ENCODE measurements at regions not wholly inside any gene's neighbourhood (a gene's known extent, or its start where the extent isn't known, plus 50 kb on each side); places are given as distances from the start of the nearest gene placed in this dataset.
"Not testable (repeated sequence)": the region's sequence is repeated elsewhere in the genome, so short reads cannot be mapped to it uniquely, and the experiment has no call there.

DNA sequence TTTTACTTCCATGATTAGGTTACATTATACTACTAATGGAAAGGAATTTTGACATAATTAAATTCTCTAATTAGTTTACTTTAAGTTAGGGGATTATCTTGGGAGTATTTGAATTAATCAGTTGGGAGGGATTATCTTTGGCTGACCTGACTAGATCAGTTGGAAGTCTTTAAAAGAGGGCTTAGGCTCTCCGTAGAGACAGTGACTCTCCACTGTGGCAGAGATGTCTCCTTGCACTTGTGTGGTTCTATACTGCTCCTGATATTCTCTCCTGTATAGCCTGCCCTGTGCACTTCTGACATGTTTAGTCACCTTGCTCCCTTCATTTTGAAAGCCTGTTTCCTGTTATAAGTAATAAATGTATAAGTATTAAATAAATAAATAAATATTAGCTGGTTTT is 1612.3 kb upstream of the PRR20A start:
- DNase-seq, result no peak

DNA sequence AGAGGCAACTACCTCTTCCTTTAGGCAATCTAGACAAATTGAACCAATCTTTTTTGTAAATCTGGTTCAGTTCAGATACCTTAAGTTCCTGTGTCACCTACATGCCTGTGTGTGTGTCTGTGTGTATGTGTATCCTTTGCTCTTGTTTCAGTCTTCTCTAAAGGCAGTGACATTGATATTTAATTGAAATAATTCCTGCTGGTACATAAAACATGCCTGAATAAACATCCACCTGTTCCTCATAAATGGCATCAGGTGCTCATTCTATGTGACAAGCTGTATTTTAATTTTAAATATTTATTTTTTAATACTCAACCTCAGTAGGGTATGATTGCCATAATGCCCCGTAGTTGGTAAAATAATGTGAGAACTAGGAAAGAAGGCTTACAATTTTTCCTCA is 1606.4 kb upstream of the PRR20A start:
- no peak for DNase-seq

DNA sequence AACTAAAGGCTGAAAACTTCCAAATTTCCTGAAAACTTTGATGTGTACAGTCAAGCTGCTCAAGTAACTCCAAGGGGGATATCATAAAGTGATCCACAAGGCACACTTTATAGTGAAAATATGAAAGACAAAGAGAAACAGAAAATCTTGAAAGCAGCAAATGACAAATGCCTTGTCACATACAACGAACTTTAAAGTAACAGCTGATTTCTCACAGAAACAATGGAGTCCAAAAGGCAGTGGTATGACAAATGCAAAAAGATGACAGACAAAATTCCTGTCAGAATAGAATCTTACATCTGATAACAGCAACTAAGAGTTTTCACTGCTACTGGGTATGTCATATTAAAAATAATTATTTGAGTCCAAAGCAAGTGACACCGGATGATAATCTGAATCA is 1602.3 kb upstream of the PRR20A start:
- DNase-seq, result no peak

DNA sequence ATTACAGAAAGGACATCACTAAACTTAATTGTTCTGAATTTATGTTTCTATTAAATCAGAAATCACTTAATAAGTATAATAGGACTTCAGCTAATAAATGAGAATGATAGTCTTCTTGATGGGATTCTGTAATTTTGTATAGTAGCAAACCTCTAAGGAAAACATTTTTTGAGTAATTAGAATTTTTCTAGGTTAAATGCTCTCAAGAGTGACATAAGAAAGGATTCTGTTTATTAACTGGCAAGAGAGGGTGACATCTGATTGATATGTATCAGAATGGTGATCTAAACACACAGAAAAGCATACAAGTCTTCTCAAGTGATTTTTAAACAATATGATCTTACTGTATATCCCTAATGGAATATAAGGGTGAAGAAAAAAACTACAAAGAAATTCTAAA is 1597.7 kb upstream of the PRR20A start:
- no peak for DNase-seq

DNA sequence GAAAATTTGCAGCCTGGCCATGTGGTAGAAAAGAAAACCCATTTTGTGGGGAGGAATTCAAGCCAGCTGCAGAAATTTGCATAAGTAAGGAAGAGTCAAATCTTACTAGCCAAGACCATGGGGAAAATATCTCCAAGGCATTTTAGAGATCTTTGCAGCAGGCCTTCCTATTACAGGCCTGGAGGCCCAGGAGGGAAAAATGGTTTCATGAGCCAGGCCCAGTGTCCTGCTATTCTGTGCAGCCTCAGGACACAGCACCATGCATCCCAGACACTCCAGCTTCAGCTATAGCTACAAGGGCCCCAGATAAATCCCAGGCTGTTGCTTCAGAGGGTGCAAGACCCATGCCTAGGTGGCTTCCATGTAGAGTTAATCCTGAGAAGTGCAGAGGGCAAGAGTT is 1590.1 kb upstream of the PRR20A start:
- DNase-seq, result no peak

DNA sequence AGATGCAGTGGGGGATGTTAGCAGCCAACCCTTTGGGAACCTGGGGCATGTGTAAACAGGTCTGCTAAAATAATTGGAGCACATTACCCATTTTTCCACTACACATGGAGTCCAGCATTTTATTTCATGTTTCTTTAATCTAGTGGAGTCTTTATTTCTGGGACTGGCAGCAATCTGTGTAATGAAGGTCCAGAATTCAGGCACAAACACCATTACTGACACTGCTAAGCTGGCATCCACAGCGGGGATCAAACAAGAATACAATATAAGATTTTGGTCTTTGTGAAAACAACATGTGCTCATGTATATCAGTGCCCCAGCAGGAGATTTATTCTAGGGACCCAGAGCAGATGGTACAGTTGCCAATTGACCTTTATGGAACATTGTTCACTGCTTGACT is 1587.0 kb upstream of the PRR20A start:
- DNase-seq, result no peak

DNA sequence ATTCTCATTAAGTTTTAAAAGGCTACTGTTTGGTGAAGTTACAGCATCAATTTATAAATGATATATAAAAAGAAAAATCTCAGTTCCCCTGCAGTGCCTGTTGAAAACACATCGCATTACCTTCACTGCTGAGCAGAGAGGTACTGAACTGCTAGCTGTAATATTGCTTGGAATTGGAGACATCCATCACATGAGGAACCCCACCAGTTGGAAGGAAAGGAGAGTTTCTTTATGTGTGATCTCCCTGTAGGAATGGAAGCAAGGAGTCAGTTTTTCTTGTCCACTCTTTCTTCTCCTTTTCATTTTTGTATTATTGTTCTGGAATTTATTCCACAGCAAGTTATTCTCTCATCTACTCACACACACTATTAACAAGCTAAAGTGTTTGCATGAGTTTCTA is 1586.0 kb upstream of the PRR20A start:
- no peak for DNase-seq

DNA sequence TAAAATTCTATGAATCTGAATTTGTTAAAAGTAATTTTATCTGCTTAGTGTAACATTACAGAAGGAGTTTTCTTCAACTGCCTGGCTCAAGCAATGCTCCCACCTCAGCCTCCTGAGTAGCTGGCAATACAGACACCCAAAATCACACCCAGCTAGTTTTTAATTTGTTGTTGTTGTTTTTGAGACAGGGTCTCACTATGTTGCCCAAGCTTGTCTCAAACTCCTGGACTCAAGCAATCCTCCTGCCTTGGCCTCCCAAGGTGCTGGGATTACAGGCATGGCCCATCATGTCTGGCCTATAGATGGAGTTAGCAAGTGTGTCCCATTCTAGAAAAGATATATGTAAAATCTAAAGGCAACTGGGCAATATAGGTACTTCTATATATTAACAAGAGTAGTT is 1580.4 kb upstream of the PRR20A start:
- DNase-seq, result no peak

DNA sequence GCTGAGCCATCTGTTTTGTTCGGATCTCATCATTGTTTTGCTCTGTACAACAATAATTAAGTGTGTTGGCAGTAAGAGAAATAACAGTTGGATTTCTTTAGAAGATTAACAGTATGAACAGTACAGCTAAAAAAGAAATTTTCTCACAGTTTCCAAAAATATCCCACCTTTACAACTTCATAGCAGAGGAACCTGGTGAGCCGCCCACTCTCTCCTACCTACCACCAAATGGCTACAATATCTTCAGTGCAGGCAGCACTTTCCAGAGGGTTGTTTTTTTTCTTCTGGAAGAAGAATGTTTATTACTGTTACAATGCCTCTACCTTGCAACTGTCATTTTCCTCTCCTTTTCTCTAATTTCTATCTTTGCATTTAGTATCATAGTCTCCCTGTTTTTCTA is 1577.5 kb upstream of the PRR20A start:
- DNase-seq, result no peak

DNA sequence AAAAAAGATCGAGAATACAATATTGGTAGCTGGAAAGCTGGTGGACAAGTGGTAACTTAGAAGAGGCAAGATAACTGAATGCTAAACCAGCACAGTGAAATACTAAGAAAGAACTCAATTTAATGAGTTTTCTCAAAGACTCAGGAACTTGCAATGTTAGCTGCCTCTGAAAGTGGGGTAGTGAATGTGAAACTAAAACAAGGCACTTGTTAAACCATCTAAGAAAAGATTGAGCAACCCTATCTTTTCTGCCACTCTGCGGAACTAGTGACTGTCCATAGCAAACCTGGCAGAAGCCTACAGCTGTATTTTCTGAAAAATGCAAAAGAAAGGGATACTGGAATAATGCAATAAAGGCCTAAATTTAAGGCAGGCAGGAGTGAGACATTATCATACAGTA is 1574.4 kb upstream of the PRR20A start:
- no peak for DNase-seq

DNA sequence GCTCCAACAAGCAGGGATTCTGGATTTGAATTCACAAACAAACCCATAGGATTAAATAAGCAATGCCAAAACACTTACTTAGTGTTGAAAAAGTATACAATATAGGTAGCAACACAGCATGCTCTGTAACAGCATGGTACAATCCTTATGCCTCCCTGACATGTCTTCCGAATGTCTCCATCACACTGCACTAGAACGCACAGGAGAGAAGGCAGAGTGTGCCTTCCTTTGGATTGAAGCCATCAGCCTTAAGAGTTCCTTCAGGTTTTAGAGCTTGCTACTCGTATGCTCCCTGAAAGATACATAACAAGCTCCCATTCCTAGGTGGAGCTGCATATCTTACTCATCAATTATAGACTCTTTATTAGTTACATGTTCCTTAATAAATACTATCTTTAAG is 1573.9 kb upstream of the PRR20A start:
- no peak for DNase-seq

DNA sequence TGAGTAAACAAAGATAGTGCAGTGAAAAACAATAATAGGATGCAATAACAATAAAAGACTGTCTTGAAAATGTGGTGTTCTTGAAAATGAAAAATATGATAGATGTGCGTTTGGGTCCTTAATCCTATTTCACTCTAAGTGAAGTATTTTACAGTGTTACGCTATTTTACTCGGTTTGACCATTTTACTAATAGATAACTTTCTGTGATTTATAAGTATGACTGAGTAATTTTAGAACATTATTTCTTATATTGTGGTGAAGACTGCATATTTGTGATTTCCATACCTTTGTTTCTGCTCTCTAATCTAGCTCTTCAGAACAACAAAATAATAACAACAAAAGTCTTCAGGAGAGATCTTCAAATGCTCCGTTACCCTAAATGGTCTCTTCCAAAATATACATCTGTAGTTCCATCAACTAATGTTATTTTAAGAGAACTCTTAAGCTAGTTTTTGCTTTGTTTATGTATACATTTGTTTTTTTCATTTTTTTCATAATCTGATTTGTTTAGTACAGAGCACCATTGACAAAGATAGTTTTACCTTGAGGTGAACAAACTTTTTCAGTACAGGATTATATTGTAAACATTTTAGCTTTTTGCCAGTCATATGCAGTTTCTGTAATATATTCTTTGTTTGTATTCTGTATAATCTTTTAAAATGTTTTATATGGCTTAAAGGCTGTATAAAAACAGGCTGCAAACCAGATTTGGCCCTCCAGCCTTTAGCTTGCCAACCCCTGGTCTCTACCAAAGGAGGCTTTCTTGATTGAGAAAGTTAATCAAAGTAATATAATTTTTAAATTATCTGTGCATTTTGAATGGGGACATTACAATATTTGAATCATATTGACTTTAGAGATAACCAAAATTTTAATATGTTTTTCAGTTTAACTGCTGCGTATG is 1572.7 kb upstream of the PRR20A start:
- no peak for DNase-seq

DNA sequence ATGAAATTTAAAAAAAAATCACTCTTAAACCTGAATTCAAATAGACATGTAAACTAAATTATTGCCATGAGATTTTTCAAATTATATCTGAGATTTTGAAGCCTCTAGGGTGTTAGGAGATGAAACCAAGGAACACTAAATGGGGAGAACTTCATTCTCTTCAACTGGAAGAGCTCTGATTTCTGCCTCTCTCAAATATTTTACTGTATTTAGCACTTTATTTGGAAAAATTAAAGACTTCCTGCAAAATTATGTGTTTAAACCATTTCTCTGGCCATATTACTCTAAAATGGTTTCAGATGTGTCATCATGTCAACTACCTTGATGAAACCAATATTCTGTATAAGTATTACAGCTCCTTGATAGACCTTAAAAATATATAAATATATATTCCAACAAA is 1571.6 kb upstream of the PRR20A start:
- no peak for DNase-seq

DNA sequence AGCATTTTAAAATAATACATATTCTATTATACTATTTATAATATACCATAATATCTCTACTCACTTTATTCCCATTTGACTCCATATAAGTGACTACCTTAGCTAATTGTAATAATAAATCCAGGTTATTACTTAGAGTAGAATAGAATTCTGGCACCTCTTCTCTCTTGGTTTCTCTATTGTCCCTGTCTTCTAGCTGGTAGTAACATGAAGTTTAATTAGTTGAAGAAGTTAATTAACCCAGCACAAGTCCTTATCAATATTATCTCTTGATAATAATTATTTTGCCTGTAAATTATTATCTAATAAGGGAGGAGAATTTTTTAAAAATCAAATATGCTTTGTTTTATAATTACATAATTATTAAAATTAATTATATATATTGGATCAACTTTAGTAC is 1571.2 kb upstream of the PRR20A start:
- DNase-seq, result no peak

DNA sequence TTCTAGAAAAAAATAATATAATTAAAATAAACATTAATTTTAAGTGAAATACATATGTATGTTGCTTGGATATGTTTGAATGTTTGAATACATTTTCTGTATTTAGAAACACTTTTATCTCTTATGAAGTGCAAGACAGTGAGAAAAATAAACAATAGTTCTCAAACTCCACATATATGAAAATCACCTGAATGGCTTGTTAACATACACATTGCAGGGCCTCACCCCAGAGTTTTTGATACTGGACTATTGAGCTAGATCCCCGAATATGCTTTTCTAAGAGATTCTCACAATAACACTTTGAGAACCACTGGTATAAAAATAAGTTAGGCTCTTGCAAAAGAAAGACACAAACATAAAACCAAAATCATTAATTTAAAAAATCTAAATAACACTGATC is 1570.3 kb upstream of the PRR20A start:
- DNase-seq, result no peak

DNA sequence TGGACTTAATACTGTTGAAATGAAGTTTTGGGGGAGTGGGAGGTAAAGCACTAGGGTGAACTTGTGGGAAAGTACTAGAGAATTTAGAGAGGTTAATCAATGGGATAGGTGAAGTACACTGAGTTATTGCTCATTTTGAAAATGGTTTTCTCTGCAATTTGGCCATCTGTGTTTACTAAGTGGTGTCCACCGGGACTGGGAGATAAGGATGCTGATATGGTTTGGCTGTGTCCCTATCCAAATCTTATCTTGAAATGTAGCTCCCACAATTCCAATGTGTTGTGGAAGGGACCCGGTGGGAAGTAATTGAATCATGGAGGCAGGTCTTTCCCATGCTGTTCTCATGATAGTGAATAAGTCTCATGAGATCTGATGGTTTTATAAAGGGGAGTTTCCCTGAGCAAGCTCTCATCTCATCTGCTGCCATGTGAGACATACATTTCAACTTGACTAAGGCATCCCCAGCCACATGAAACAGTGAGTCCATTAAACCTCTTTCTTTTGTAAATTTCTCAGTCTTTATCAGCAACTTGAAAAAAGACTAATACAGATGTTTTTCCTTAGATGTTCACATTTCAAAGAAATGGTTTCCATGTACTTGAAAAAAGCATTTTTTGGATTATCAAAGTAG is 1569.4 kb upstream of the PRR20A start:
- DNase-seq, result no peak

DNA sequence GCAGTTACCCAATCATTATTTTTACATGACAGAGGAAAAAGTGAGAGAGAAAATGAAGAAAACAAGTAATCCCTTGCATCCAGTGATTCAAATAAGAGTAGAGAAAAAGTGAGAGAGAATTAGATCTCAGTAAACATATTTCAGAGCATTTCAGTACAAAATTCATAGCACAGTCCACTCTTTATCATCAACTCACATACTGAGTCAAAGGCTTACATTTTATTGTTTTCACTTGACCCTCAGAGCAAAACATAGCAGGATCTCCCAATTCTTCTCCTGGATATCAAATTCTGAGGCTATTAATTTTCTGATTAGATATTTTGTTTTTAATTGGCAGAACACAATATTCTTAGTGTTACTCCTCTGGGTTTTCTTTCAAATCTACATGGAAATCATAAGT is 1568.3 kb upstream of the PRR20A start:
- DNase-seq, result no peak

DNA sequence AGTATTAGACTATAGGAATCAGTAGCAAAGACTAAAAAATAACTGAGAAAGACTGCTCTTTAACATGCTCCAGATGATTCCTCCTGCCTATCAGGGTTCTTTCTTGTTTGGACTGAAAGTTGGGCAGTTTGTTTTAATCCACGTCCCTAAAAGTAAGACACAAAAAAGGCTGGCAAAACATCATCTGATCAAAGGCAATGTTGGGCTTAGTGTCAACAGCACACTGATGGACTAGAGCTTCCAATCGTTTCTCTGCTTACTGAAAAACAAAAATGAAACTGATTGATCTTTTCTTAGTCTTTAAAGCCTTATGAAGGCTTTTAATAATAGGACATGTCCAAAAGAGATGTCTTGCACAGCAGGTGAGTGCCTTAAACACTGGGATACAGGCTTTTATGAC is 1567.9 kb upstream of the PRR20A start:
- no peak for DNase-seq

DNA sequence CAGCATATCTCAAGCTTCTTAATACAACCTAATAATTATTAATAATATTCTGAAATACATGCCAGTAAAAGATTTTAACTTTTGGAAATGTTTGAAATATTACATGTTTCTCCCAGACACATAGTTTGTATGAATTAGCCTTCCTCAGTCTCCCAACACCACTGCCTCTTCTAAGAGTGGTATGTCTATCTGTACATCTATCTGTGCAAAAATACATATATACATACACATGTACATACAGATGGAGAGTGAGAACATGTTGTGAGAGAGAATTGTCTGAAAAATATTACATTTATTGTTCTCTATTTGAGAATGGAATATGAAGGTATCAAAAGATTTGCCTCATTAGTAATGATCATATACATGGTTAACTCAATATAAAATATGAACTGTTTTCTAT is 1567.2 kb upstream of the PRR20A start:
- DNase-seq, result no peak

DNA sequence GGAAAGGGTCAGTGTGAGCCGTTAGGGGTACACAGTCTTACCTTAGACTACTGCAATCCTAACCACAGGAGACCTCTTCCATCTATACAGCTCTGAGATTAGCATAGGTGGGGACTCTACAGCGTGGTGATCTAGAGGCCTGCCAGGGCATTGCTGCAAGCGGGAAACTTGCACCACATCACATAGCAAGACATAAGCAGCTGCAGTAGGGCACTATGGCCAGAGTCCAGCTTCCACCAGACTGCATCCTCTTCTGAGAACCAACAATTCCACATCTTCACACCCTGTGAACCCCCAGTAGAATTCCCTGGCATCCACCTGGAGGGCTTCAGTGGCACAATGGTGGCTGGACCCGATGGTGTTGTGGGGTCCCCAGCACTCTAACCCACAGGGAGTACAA is 1564.3 kb upstream of the PRR20A start:
- no peak for DNase-seq

DNA sequence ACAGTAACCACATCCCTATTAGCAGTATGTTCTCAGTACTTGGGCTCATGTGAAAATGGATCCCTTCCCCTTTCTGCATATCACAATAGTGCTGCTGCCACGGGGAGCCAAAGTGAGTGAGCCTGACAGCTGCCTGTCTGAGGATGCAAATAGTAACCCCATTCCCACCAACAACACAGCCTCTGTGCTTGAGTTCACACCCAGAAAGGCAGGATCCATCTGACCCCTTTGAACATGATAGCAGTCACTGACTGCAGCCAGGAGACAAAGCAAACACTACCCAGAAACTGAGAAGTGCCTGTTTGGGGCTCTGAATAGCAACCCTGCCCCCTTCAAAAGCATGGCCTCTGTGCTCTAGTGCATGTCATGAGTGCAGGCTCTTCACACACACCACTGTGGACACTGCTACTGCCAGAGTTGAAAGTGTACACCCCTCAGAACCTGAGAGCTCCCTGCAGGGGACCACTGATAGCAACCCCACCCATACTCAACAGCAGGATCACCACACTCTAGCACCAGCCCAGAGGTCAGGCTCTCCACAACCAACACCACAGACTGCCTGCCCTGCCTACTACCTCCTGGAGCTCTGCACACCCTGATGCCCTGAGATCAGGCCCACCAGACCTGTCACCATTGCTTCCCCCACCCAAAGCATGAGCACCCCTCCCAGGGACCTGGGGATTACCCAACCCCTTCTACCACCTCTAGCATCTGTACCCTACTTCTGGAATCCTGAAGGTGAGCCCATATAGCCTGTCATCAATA is 1563.5 kb upstream of the PRR20A start:
- DNase-seq, result peak; percentile 26

DNA sequence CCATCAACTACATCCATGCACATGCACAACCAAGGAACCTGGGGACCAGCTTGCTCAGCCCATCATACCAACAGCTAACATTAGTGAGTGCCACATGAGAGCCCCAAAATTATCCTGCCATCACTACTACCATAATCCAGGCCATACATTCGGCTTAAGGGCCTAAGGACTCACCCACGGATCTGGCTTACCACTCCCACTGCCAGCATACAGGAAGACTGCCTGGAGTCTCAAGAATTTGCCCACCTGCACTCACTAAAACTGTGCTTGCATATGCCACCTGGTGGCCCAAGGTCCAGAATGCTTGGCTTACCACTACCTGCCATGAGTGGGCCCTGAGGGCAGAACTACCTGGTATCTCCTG is 1562.9 kb upstream of the PRR20A start:
- no peak for DNase-seq

DNA sequence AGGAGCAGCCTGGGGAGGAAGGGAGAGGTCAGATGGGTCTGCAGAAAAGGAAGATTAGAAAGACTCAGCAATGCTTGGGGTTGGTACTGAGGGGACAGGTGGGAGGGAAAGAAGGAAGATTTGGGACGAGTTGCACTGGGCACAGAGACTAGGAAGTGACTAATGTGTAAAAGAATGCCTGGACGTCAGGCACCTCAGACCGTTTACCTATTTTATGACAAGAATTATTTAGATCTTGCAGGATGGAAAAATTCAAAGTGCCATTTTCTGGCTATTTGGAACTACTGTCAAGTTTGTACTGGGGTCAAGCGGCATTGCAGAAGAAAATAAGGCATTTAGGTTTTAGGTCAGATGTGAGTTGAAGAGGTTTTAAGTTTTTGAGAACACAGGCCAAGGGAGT is 1558.4 kb upstream of the PRR20A start:
- DNase-seq, result not testable (repeated sequence)

DNA sequence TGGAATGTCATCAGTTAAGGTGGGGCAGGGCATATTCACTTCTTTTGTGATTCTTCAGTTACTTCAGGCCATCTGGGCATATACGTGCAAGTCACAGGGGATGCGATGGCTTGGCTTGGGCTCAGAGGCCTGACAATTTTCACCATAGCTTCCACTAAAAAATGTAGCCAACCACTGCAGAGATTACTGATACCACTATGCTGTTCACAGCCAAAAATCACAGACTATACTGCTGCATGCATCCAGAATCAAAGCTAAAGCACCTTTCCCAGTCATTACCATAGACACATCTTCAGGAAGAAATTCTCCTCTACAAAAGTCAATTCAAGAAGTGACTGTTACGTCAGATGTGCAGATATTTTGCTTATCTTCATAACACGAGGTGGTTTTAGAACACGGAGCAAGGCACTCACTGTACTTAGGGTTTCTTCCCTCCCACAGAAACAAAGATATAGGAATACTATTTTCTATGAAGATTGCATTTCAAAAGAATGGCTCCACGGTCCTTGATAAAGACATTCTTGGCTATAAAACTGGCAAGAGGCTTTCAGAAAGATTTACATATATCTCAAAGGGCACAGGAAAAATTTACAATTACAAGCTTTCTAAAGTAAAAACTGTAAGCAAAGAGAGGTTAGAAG is 1556.6 kb upstream of the PRR20A start:
- no peak for DNase-seq
